Left cardiac atrium (tissue), 4 donors: ENCODE measurements at regions not wholly inside any gene's neighbourhood (a gene's known extent, or its start where the extent isn't known, plus 50 kb on each side); places are given as distances from the start of the nearest gene placed in this dataset.

Source experiments
- ATAC-seq, 2 donors: fragments of 200-7000 bp; cut with Tn5 transposase; one replicate each; pipeline ENCODE4 v1.9.1; 2020; ENCODE audit warnings: mild to moderate bottlenecking in 2 of 2, moderate library complexity in 2 of 2
- DNase-seq: peaks from one replicate; pipeline ENCODE4 v3.0.0-alpha.2; 2020
- intact Hi-C, 2 donors: fragments of 100-400 bp; cut with DNase I; formaldehyde crosslinking; loops; one replicate each; pipeline versions ENCODE4 v1.14.1 to v1.15.1; 2022 to 2023
- donor health status: DM: no; HTN: yes; CAD: no.
- donor health status: DM: no; HTN: yes; CAD: no; lungs with severe emphysema.
- donor health status: DM: yes; HTN: yes; CAD: no.
- donor health status: Dilated cardiomyopathy.

GRCh38 chr5:6279607-6280006 lies 98.7 kb downstream of the MED10 start:
- no peak for DNase-seq
- ATAC-seq = no peak
- intact Hi-C loops = no loop called here

GRCh38 chr5:6274846-6275543 lies 103.4 kb downstream of the MED10 start:
- intact Hi-C loops = no loop called here
- DNase-seq (no peak), ATAC-seq (no peak)

- intact Hi-C loops = no loop called here
- ATAC-seq (no peak), DNase-seq (no peak)
Measured at GRCh38 chr5:6273749-6274148, 104.6 kb downstream of the MED10 start.

GRCh38 chr5:6273090-6273735 lies 105.1 kb downstream of the MED10 start:
- DNase-seq (no peak), ATAC-seq (no peak)
- intact Hi-C loops = no loop called here

- intact Hi-C loops = no loop called here
- no peak for ATAC-seq
- DNase-seq = no peak
Measured at GRCh38 chr5:6269925-6270324, 108.4 kb downstream of the MED10 start.

GRCh38 chr5:6266671-6267197 lies 111.6 kb downstream of the MED10 start:
- ATAC-seq (no peak), DNase-seq (no peak)
- intact Hi-C loops = no loop called here

- intact Hi-C loops = no loop called here
- no peak for ATAC-seq
- no peak for DNase-seq
Measured at GRCh38 chr5:6264394-6264793, 114.0 kb downstream of the MED10 start.

GRCh38 chr5:6262651-6263363 lies 115.5 kb downstream of the MED10 start:
- intact Hi-C loops = no loop called here
- DNase-seq (no peak), ATAC-seq (no peak)

- DNase-seq = no peak
- ATAC-seq = no peak
- intact Hi-C loops = no loop called here
Measured at GRCh38 chr5:6261668-6262067, 116.7 kb downstream of the MED10 start.

GRCh38 chr5:6261256-6261655 lies 117.1 kb downstream of the MED10 start:
- ATAC-seq (no peak), DNase-seq (no peak)
- intact Hi-C loops = no loop called here

- no peak for ATAC-seq
- intact Hi-C loops = no loop called here
- DNase-seq = no peak
Measured at GRCh38 chr5:6260846-6261245, 117.5 kb downstream of the MED10 start.

- intact Hi-C loops = no loop called here
- DNase-seq = no peak
- no peak for ATAC-seq
Measured at GRCh38 chr5:6256901-6257300, 121.4 kb downstream of the MED10 start.

- DNase-seq = no peak
- intact Hi-C loops = no loop called here
- no peak for ATAC-seq
Measured at GRCh38 chr5:6255956-6256355, 122.4 kb downstream of the MED10 start.

- no peak for DNase-seq
- intact Hi-C loops = no loop called here
- no peak for ATAC-seq
Measured at GRCh38 chr5:6253846-6254245, 124.5 kb downstream of the MED10 start.

- no peak for ATAC-seq
- intact Hi-C loops = no loop called here
- no peak for DNase-seq
Measured at GRCh38 chr5:6253281-6253680, 125.1 kb downstream of the MED10 start.

- ATAC-seq (no peak), DNase-seq (no peak)
- intact Hi-C loops = no loop called here
Measured at GRCh38 chr5:6252581-6252980, 125.8 kb downstream of the MED10 start.

- ATAC-seq (no peak), DNase-seq (no peak)
- intact Hi-C loops = no loop called here
Measured at GRCh38 chr5:6251565-6252102, 126.7 kb downstream of the MED10 start.

GRCh38 chr5:6250121-6250520 lies 128.2 kb downstream of the MED10 start:
- ATAC-seq (no peak), DNase-seq (no peak)
- intact Hi-C loops = no loop called here

- DNase-seq (no peak), ATAC-seq (no peak)
- intact Hi-C loops = no loop called here
Measured at GRCh38 chr5:6248132-6248531, 130.2 kb downstream of the MED10 start.

GRCh38 chr5:6246820-6247437 lies 131.4 kb downstream of the MED10 start:
- DNase-seq (no peak), ATAC-seq (no peak)
- intact Hi-C loops = no loop called here
